D721Med (cell line): ENCODE measurements at regions not wholly inside any gene's neighbourhood (a gene's known extent, or its start where the extent isn't known, plus 50 kb on each side); places are given as distances from the start of the nearest gene placed in this dataset.

Experiments
- DNase-seq: peaks from one replicate; pipeline ENCODE4 v3.0.0; 2011; ENCODE audit warnings: low spot score; ENCODE audit not compliant: insufficient read length
- FAIRE-seq: peaks from 2 replicates; lab custom pipeline; 2011; peaks lifted over from hg19 to GRCh38; lab: Jason Lieb, UNC
- CTCF ChIP-seq: IDR thresholded peaks from 2 replicates; pipeline ENCODE4 v1.5.1; 2012; ENCODE audit warnings: mild to moderate bottlenecking, control low read depth; ENCODE audit not compliant: insufficient read depth; ENCODE audit errors: missing control alignments

- no peak for TF ChIP-seq CTCF
- FAIRE-seq = no peak
Observed at GRCh38 chr2:8595811-8596600, 85.8 kb upstream of the ID2 start.

DNA sequence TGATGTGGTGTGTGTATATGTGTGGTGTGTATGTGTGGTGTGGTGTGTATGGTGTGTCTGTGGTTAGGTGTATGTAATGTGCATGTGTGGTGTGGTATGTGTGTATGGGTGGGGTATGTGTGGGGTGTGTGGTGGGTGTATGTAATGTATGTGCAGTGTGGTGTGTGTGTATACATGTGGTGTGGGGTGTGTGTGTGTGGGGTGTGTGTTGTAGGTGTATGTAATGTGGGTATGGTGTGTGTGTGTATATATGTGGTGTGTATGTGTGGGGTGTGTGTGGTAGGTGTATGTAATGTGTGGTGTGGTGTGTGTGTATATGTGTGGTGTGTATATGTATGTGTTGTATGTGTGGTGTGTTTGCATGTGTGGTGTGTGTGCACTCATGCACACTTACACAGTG is 84.8 kb upstream of the ID2 start:
- no peak for TF ChIP-seq CTCF
- no peak for DNase-seq
- no peak for FAIRE-seq

More at GRCh38 chr2:8595811-8596600, 85.8 kb upstream of the ID2 start:
- DNase-seq = no peak

GRCh38 chr2:8597559-8598225 is 84.2 kb upstream of the ID2 start:
- no peak for TF ChIP-seq CTCF
- no peak for DNase-seq
- no peak for FAIRE-seq

DNA sequence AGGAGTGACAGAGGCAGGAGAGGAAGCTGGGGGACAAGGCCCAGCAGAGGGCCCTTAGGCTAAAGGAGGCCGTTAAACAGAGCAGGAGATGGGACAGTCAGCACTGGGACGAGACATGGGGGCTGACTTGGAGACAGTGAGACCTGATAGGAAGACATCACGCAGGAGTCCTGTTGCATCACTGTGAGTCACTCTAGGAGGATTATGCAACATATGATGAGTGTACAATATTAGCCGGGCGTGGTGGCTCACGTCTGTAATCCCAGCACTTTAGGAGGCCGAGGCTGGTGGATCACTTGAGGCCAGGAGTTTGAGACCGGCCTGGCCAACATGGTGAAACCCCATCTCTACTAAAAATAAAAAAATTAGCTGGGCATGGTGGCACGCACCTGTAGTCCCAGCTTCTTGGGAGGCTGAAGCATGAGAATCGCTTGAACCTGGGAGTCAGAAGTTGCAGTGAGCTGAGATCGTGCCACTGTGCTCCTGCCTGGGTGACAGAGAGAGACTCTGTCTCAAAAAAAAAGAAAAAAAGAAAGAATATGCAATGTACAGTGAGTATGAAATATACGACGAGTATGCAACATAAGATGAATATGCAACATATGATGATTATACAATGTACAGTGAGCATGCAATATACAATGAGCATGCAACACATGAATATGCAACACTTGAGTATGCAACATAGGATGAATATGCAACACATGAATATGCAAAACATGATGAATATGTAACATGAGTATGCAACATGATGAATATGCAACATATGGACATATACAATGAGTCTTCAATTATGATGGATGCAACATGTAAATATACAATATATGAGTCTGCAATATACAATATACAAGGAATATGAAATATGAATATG is 83.3 kb upstream of the ID2 start:
- TF ChIP-seq CTCF = no peak
- no peak for DNase-seq

GRCh38 chr2:8599421-8600242 is 82.2 kb upstream of the ID2 start:
- no peak for TF ChIP-seq CTCF
- no peak for DNase-seq
- FAIRE-seq = no peak

More for the DNA sequence above, 83.3 kb upstream of the ID2 start:
- no peak for FAIRE-seq

- DNase-seq = no peak
- FAIRE-seq = no peak
- TF ChIP-seq CTCF = no peak
Observed at GRCh38 chr2:8600456-8600855, 81.4 kb upstream of the ID2 start.
